Panc1 (cell line): ENCODE measurements at regions not wholly inside any gene's neighbourhood (a gene's known extent, or its start where the extent isn't known, plus 50 kb on each side); places are given as distances from the start of the nearest gene placed in this dataset.

Experiments
- ATAC-seq: fragments of 200-7000 bp; cut with Tn5 transposase; 2 replicates; pipeline ENCODE4 v1.9.1; 2020; ENCODE audit warnings: mild to moderate bottlenecking, moderate library complexity
- BruUV-seq: library from RNA; stranded (reverse); fragments of 400-500 nt; replicated peaks from 2 replicates; lab custom pipeline; 2021; lab: Mats Ljungman, UMichigan
- CTCF ChIA-PET: fragments of 300-600 bp; sonication (Branson Sonifier 250); formaldehyde crosslinking; loops from one replicate; lab custom pipeline; 2022; ENCODE audit warnings: antibody characterized with exemption; lab: Charles Lee
- POLR2A ChIA-PET: fragments of 300-600 bp; sonication (Branson Sonifier 250); formaldehyde crosslinking; loops from one replicate; lab custom pipeline; 2022; ENCODE audit warnings: antibody characterized with exemption; lab: Charles Lee
- DNase-seq: peaks from one replicate; pipeline ENCODE4 v3.0.0-alpha.2; 2010; ENCODE audit warnings: low read depth, low spot score
- H3K27ac ChIP-seq: 2 replicates; pipeline ENCODE4 v1.5.1; 2011; ENCODE audit warnings: mild to moderate bottlenecking, low read length, inconsistent platforms
- H3K27me3 ChIP-seq: fragments of 200-500 bp; sonication (Bioruptor generic); 2 replicates; pipeline ENCODE4 v1.6.0; 2014; ENCODE audit warnings: low read length, inconsistent platforms; ENCODE audit not compliant: control insufficient read depth, insufficient read depth
- H3K36me3 ChIP-seq: fragments of 200-500 bp; sonication (Bioruptor generic); 2 replicates; pipeline ENCODE4 v1.5.1; 2014; ENCODE audit warnings: inconsistent platforms, mild to moderate bottlenecking, low read length, moderate library complexity; ENCODE audit not compliant: control insufficient read depth, insufficient read depth
- H3K4me1 ChIP-seq: 2 replicates; pipeline ENCODE4 v1.5.1; 2011; ENCODE audit warnings: inconsistent platforms, mild to moderate bottlenecking, low read length, moderate library complexity; ENCODE audit not compliant: control insufficient read depth, insufficient read depth
- H3K4me3 ChIP-seq, 2 experiments: 2 replicates each; pipeline ENCODE4 v1.5.1; 2011 to 2012; ENCODE audit warnings: low read depth in 2 of 2, low read length in 2 of 2, mild to moderate bottlenecking in 2 of 2, inconsistent platforms in 1 of 2, moderate library complexity in 1 of 2
- H3K9me3 ChIP-seq: fragments of 200-500 bp; sonication (Bioruptor generic); 2 replicates; pipeline ENCODE4 v1.5.1; 2014; ENCODE audit warnings: low read depth, mild to moderate bottlenecking, inconsistent platforms, low read length, moderate library complexity; ENCODE audit not compliant: control insufficient read depth, insufficient read depth
- CTCF ChIP-seq: fragments of 450-650 bp; IDR thresholded peaks from 2 replicates; pipeline ENCODE4 v1.5.1; 2017; ENCODE audit warnings: mild to moderate bottlenecking
- POLR2AphosphoS5 ChIP-seq: IDR thresholded peaks from 2 replicates; pipeline ENCODE4 v1.6.1; 2012; ENCODE audit warnings: mild to moderate bottlenecking, low read depth, low read length, moderate library complexity
- REST ChIP-seq, 2 experiments: IDR thresholded peaks; 2 replicates each; pipeline ENCODE4 v1.6.1; 2011 to 2012; ENCODE audit warnings: low read depth in 2 of 2, control low read depth in 1 of 2, low read length in 1 of 2, mild to moderate bottlenecking in 1 of 2, moderate library complexity in 1 of 2; ENCODE audit not compliant: insufficient read depth in 1 of 2
- SIN3A ChIP-seq: IDR thresholded peaks from 2 replicates; pipeline ENCODE4 v1.6.1; 2012; ENCODE audit warnings: low read depth, mild to moderate bottlenecking, low read length, moderate library complexity, borderline replicate concordance; ENCODE audit not compliant: insufficient read depth
- TCF7L2 ChIP-seq: IDR thresholded peaks from 2 replicates; pipeline ENCODE4 v1.6.1; 2011; ENCODE audit warnings: mild to moderate bottlenecking, low read depth, low read length, inconsistent platforms
- in situ Hi-C: cut with HindIII; loops from 2 replicates; pipeline ENCODE4 v1.10.0; 2016; ENCODE audit warnings: low sequenced_read_pairs, low pct_unique_long_range_greater_than_20kb
- intact Hi-C: fragments of 100-400 bp; cut with micrococcal nuclease; formaldehyde crosslinking; loops from one replicate; pipeline ENCODE4 v1.10.0; 2022; ENCODE audit not compliant: unreplicated experiment

GRCh38 chr3:3666664-3667063 lies 132.6 kb upstream of the LRRN1 start:
- in situ Hi-C loops: no loop called here
- H3K36me3 ChIP-seq: no peaks in the 10 kb centered on the region
- ChIA-PET CTCF (no interaction called here), POLR2A (no interaction called here)
- H3K27me3 ChIP-seq: no peaks in the 10 kb centered on the region
- no peaks in the 10 kb centered on the region for H3K9me3 ChIP-seq
- H3K4me3 ChIP-seq: no peak overlapping the region
- TF ChIP-seq POLR2AphosphoS5: no peak
- TF ChIP-seq REST (IDR thresholded peaks at IDR 0.05; ENCODE audit: insufficient read depth in 1 of 2, low read depth in 2 of 2, low read length in 1 of 2): no peak
- TF ChIP-seq TCF7L2: no peak
- TF ChIP-seq SIN3A: no peak
- no TSS peak for BruUV-seq
- H3K4me1 ChIP-seq: no peaks in the 10 kb centered on the region
- no peak overlapping the region for H3K27ac ChIP-seq
- ATAC-seq (no peak), DNase-seq (no peak)
- intact Hi-C loops: no loop called here

- H3K4me3 ChIP-seq: 0 out of 4 replicates have a peak overlapping the region, but pooled peaks of 1 of the 2 experiments have one; percentile 6
- H3K27me3 ChIP-seq: no peaks in the 10 kb centered on the region
- no peak for TF ChIP-seq SIN3A
- TF ChIP-seq REST (IDR thresholded peaks at IDR 0.05; ENCODE audit: insufficient read depth in 1 of 2, low read depth in 2 of 2, low read length in 1 of 2): no peak
- TF ChIP-seq POLR2AphosphoS5: no peak
- no peak for TF ChIP-seq CTCF
- TF ChIP-seq TCF7L2: no peak
- ChIA-PET POLR2A (no interaction called here), CTCF (no interaction called here)
- BruUV-seq: no TSS peak
- no peaks in the 10 kb centered on the region for H3K4me1 ChIP-seq
- DNase-seq: no peak
- ATAC-seq: no peak
- H3K27ac ChIP-seq: no peak overlapping the region
- in situ Hi-C loops (no loop called here), intact Hi-C loops (no loop called here)
- H3K9me3 ChIP-seq: no peaks in the 10 kb centered on the region
- no peaks in the 10 kb centered on the region for H3K36me3 ChIP-seq
Measured at GRCh38 chr3:3665961-3666640, 133.1 kb upstream of the LRRN1 start.
